ENCODE measurements at regions not wholly inside any gene's neighbourhood (a gene's known extent, or its start where the extent isn't known, plus 50 kb on each side); places are given as distances from the start of the nearest gene placed in this dataset.
"Not testable (repeated sequence)": the region's sequence is repeated elsewhere in the genome, so short reads cannot be mapped to it uniquely, and the experiment has no call there.

- H3K27me3 ChIP-seq (ENCODE audit: control insufficient read depth, insufficient read depth, low read length) = not testable (repeated sequence)
Observed at GRCh38 chr5:158036983-158037595, 178.1 kb upstream of the CLINT1 start.

GRCh38 chr5:158034586-158034985, 175.6 kb upstream of the CLINT1 start:
- not testable (repeated sequence) for H3K36me3 ChIP-seq (replicated peaks; ENCODE audit: control insufficient read depth, insufficient read depth, low read length); H3K4me3 ChIP-seq (ENCODE audit: insufficient read depth, low read depth, low read length); DNase-seq; H3K27me3 ChIP-seq (ENCODE audit: control insufficient read depth, insufficient read depth, low read length)

More at GRCh38 chr5:158036983-158037595, 178.1 kb upstream of the CLINT1 start:
- H3K36me3 ChIP-seq (replicated peaks; ENCODE audit: control insufficient read depth, insufficient read depth, low read length); H3K4me3 ChIP-seq (ENCODE audit: insufficient read depth, low read depth, low read length); DNase-seq: not testable (repeated sequence)

- no peaks in the 10 kb centered on the region for H3K27me3 ChIP-seq (ENCODE audit: control insufficient read depth, insufficient read depth, low read length)
- H3K4me3 ChIP-seq (ENCODE audit: insufficient read depth, low read depth, low read length) = no peak overlapping the region
- no peak for DNase-seq
- H3K36me3 ChIP-seq (replicated peaks; ENCODE audit: control insufficient read depth, insufficient read depth, low read length) = no peaks in the 10 kb centered on the region
Observed at GRCh38 chr5:158033724-158034123, 174.8 kb upstream of the CLINT1 start.

GRCh38 chr5:158033076-158033475, 174.1 kb upstream of the CLINT1 start:
- no peak for DNase-seq
- H3K36me3 ChIP-seq (replicated peaks; ENCODE audit: control insufficient read depth, insufficient read depth, low read length) = no peaks in the 10 kb centered on the region
- H3K4me3 ChIP-seq (ENCODE audit: insufficient read depth, low read depth, low read length) = no peak overlapping the region
- no peaks in the 10 kb centered on the region for H3K27me3 ChIP-seq (ENCODE audit: control insufficient read depth, insufficient read depth, low read length)

- no peak for DNase-seq
- no peaks in the 10 kb centered on the region for H3K36me3 ChIP-seq (replicated peaks; ENCODE audit: control insufficient read depth, insufficient read depth, low read length)
- no peaks in the 10 kb centered on the region for H3K27me3 ChIP-seq (ENCODE audit: control insufficient read depth, insufficient read depth, low read length)
- no peak overlapping the region for H3K4me3 ChIP-seq (ENCODE audit: insufficient read depth, low read depth, low read length)
Observed at GRCh38 chr5:158032246-158032645, 173.3 kb upstream of the CLINT1 start.

- DNase-seq = no peak
- H3K4me3 ChIP-seq (ENCODE audit: insufficient read depth, low read depth, low read length) = no peak overlapping the region
- no peaks in the 10 kb centered on the region for H3K27me3 ChIP-seq (ENCODE audit: control insufficient read depth, insufficient read depth, low read length)
- H3K36me3 ChIP-seq (replicated peaks; ENCODE audit: control insufficient read depth, insufficient read depth, low read length) = no peaks in the 10 kb centered on the region
Observed at GRCh38 chr5:158027806-158028775, 169.1 kb upstream of the CLINT1 start.

- no peak overlapping the region for H3K4me3 ChIP-seq (ENCODE audit: insufficient read depth, low read depth, low read length)
- H3K36me3 ChIP-seq (replicated peaks; ENCODE audit: control insufficient read depth, insufficient read depth, low read length) = no peaks in the 10 kb centered on the region
- no peaks in the 10 kb centered on the region for H3K27me3 ChIP-seq (ENCODE audit: control insufficient read depth, insufficient read depth, low read length)
- DNase-seq = no peak
Observed at GRCh38 chr5:158026304-158027031, 167.5 kb upstream of the CLINT1 start.

- H3K4me3 ChIP-seq (ENCODE audit: insufficient read depth, low read depth, low read length) = no peak overlapping the region
Observed at GRCh38 chr5:158023266-158023665, 164.3 kb upstream of the CLINT1 start.

GRCh38 chr5:158022837-158023236, 163.9 kb upstream of the CLINT1 start:
- no peak overlapping the region for H3K4me3 ChIP-seq (ENCODE audit: insufficient read depth, low read depth, low read length)
- DNase-seq = no peak
- no peaks in the 10 kb centered on the region for H3K36me3 ChIP-seq (replicated peaks; ENCODE audit: control insufficient read depth, insufficient read depth, low read length)
- H3K27me3 ChIP-seq (ENCODE audit: control insufficient read depth, insufficient read depth, low read length) = no peaks in the 10 kb centered on the region

More at GRCh38 chr5:158023266-158023665, 164.3 kb upstream of the CLINT1 start:
- Histone ChIP-seq H3K27me3 (ENCODE audit: control insufficient read depth, insufficient read depth, low read length) (no peaks in the 10 kb centered on the region), H3K36me3 (replicated peaks; ENCODE audit: control insufficient read depth, insufficient read depth, low read length) (no peaks in the 10 kb centered on the region)
- DNase-seq = no peak

- Histone ChIP-seq H3K36me3 (replicated peaks; ENCODE audit: control insufficient read depth, insufficient read depth, low read length) (no peaks in the 10 kb centered on the region), H3K27me3 (ENCODE audit: control insufficient read depth, insufficient read depth, low read length) (no peaks in the 10 kb centered on the region), H3K4me3 (ENCODE audit: insufficient read depth, low read depth, low read length) (no peak overlapping the region)
- DNase-seq = no peak
Observed at GRCh38 chr5:158022393-158022792, 163.4 kb upstream of the CLINT1 start.

GRCh38 chr5:158020555-158021418, 161.8 kb upstream of the CLINT1 start:
- H3K27me3 ChIP-seq (ENCODE audit: control insufficient read depth, insufficient read depth, low read length) = no peaks in the 10 kb centered on the region
- no peaks in the 10 kb centered on the region for H3K36me3 ChIP-seq (replicated peaks; ENCODE audit: control insufficient read depth, insufficient read depth, low read length)
- no peak for DNase-seq
- H3K4me3 ChIP-seq (ENCODE audit: insufficient read depth, low read depth, low read length) = no peak overlapping the region

- no peak for DNase-seq
- no peak overlapping the region for H3K4me3 ChIP-seq (ENCODE audit: insufficient read depth, low read depth, low read length)
- H3K27me3 ChIP-seq (ENCODE audit: control insufficient read depth, insufficient read depth, low read length) = no peaks in the 10 kb centered on the region
- no peaks in the 10 kb centered on the region for H3K36me3 ChIP-seq (replicated peaks; ENCODE audit: control insufficient read depth, insufficient read depth, low read length)
Observed at GRCh38 chr5:158017469-158017868, 158.5 kb upstream of the CLINT1 start.

GRCh38 chr5:158014372-158014771, 155.4 kb upstream of the CLINT1 start:
- H3K27me3 ChIP-seq (ENCODE audit: control insufficient read depth, insufficient read depth, low read length) = no peaks in the 10 kb centered on the region

GRCh38 chr5:158013939-158014338, 155.0 kb upstream of the CLINT1 start:
- Histone ChIP-seq H3K36me3 (replicated peaks; ENCODE audit: control insufficient read depth, insufficient read depth, low read length) (no peaks in the 10 kb centered on the region), H3K4me3 (ENCODE audit: insufficient read depth, low read depth, low read length) (no peak overlapping the region), H3K27me3 (ENCODE audit: control insufficient read depth, insufficient read depth, low read length) (no peaks in the 10 kb centered on the region)
- peak; percentile 33 for DNase-seq

More at GRCh38 chr5:158014372-158014771, 155.4 kb upstream of the CLINT1 start:
- Histone ChIP-seq H3K4me3 (ENCODE audit: insufficient read depth, low read depth, low read length) (no peak overlapping the region), H3K36me3 (replicated peaks; ENCODE audit: control insufficient read depth, insufficient read depth, low read length) (no peaks in the 10 kb centered on the region)
- no peak for DNase-seq
